Osteocyte (in vitro differentiated cells): ENCODE measurements at regions not wholly inside any gene's neighbourhood (a gene's known extent, or its start where the extent isn't known, plus 50 kb on each side); places are given as distances from the start of the nearest gene placed in this dataset.

Experiments
- DNase-seq: peaks from one replicate; pipeline ENCODE4 v3.0.0; 2021; ENCODE audit warnings: mixed read lengths; ENCODE audit not compliant: unreplicated experiment; ENCODE audit errors: extremely low spot score
- H3K27ac Mint-ChIP-seq: one replicate; pipeline ENCODE4 v1.8.0; 2021; ENCODE audit warnings: mild to moderate bottlenecking, mixed read lengths; ENCODE audit not compliant: unreplicated experiment
- H3K27me3 Mint-ChIP-seq: one replicate; pipeline ENCODE4 v1.8.0; 2021; ENCODE audit warnings: mixed read lengths; ENCODE audit not compliant: unreplicated experiment
- H3K36me3 Mint-ChIP-seq: one replicate; pipeline ENCODE4 v1.8.0; 2021; ENCODE audit warnings: mixed read lengths; ENCODE audit not compliant: unreplicated experiment
- H3K4me1 Mint-ChIP-seq: one replicate; pipeline ENCODE4 v1.8.0; 2021; ENCODE audit warnings: mixed read lengths; ENCODE audit not compliant: unreplicated experiment
- H3K4me3 Mint-ChIP-seq: one replicate; pipeline ENCODE4 v1.8.0; 2021; ENCODE audit warnings: mild to moderate bottlenecking, moderate library complexity, mixed read lengths; ENCODE audit not compliant: unreplicated experiment
- H3K9me3 Mint-ChIP-seq: one replicate; pipeline ENCODE4 v1.8.0; 2021; ENCODE audit warnings: mixed read lengths; ENCODE audit not compliant: unreplicated experiment
- TF ChIP-seq, protein P1 (sequence below): fragments of 200-600 bp; sonication (generic); IDR thresholded peaks from 2 replicates; pipeline ENCODE4 v1.5.0; 2021; ENCODE audit warnings: antibody characterized with exemption, mild to moderate bottlenecking, moderate library complexity

- Mint-ChIP-seq H3K27ac (no peak overlapping the region), H3K9me3 (no peaks in the 10 kb centered on the region), H3K27me3 (no peaks in the 10 kb centered on the region), H3K4me3 (no peak overlapping the region), H3K4me1 (peaks cover 15% of the 10 kb centered on the region), H3K36me3 (no peaks in the 10 kb centered on the region)
- TF ChIP-seq, protein P1, sequence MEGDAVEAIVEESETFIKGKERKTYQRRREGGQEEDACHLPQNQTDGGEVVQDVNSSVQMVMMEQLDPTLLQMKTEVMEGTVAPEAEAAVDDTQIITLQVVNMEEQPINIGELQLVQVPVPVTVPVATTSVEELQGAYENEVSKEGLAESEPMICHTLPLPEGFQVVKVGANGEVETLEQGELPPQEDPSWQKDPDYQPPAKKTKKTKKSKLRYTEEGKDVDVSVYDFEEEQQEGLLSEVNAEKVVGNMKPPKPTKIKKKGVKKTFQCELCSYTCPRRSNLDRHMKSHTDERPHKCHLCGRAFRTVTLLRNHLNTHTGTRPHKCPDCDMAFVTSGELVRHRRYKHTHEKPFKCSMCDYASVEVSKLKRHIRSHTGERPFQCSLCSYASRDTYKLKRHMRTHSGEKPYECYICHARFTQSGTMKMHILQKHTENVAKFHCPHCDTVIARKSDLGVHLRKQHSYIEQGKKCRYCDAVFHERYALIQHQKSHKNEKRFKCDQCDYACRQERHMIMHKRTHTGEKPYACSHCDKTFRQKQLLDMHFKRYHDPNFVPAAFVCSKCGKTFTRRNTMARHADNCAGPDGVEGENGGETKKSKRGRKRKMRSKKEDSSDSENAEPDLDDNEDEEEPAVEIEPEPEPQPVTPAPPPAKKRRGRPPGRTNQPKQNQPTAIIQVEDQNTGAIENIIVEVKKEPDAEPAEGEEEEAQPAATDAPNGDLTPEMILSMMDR: no peak
- no peak for DNase-seq
Measured at GRCh38 chr13:58977085-58977484, 1186.6 kb downstream of the DIAPH3 start.

GRCh38 chr13:58978331-58978730 is 1185.4 kb downstream of the DIAPH3 start:
- Mint-ChIP-seq H3K4me3 (no peak overlapping the region), H3K4me1 (peaks cover 15% of the 10 kb centered on the region), H3K27ac (no peak overlapping the region), H3K27me3 (no peaks in the 10 kb centered on the region), H3K36me3 (no peaks in the 10 kb centered on the region), H3K9me3 (peaks cover 5% of the 10 kb centered on the region)
- no peak for DNase-seq
- TF ChIP-seq, protein P1: no peak

DNA sequence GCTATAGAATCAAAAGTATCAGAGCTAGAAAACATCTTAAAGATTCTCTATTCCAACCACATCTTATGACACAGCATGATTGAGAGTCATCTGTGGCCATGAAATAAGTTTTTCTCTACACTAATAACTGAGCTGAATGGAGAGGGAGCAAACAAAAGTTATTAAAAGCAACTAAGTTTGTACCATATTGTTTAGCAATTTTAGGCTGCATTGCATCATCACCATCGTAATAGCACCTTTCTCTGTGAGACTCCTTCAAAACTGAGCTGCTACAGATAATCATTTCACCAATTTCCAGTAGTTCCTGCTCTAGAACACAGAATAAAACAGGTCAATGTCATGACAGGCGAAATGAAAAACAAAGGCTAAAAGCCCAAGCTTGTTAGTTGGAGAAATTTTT is 1183.9 kb downstream of the DIAPH3 start:
- Mint-ChIP-seq H3K4me1 (peaks cover 15% of the 10 kb centered on the region), H3K36me3 (peaks cover 1% of the 10 kb centered on the region), H3K27me3 (no peaks in the 10 kb centered on the region), H3K9me3 (peaks cover 9% of the 10 kb centered on the region), H3K4me3 (no peak overlapping the region), H3K27ac (no peak overlapping the region)
- DNase-seq: no peak
- TF ChIP-seq, protein P1: no peak

DNA sequence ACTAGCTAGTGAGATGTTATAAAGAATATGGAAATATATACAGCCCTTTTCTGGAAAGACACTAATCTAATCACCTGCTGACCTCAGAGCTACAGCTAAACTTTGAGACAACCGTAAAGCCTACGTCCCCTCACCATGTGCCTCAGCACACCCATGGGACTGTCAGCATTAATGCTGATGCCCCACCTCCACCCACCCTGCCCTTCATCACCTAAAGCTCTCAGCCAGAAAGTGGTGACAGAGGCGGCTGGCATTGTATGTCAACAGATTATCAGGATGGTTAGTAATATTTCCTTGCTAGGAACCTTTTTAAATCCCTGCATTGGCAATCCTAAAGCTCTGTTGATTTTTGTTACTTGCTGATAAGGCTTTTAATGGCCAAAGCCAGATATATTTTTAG is 1177.9 kb downstream of the DIAPH3 start:
- H3K4me3 Mint-ChIP-seq: no peak overlapping the region
- peaks cover 3% of the 10 kb centered on the region for H3K4me1 Mint-ChIP-seq
- no peak for DNase-seq
- H3K9me3 Mint-ChIP-seq: peaks cover 10% of the 10 kb centered on the region
- TF ChIP-seq, protein P1: no peak
- H3K27ac Mint-ChIP-seq: no peak overlapping the region
- no peaks in the 10 kb centered on the region for H3K27me3 Mint-ChIP-seq
- H3K36me3 Mint-ChIP-seq: peaks cover 2% of the 10 kb centered on the region

DNA sequence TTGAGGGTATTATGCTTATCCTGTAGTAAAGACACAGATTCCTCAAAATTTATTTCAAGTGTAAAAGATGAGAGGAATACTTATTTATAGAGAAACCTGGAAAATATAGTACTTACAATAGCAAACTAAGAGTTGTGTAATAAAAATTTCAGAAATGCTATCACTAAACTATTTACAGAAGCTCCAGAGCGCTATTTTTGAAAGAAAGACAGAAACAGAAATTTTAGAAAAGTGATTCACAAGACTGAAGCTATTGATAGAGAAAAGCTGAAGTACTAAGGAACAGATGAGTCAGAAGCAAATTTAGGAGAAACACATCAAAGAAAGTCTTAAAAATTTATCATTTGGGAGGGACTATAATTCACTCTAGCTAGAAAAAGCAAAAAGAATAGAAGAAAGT is 1174.2 kb downstream of the DIAPH3 start:
- DNase-seq: no peak
- Mint-ChIP-seq H3K9me3 (peaks cover 3% of the 10 kb centered on the region), H3K4me1 (peaks cover 9% of the 10 kb centered on the region), H3K4me3 (no peak overlapping the region), H3K27ac (no peak overlapping the region), H3K27me3 (no peaks in the 10 kb centered on the region), H3K36me3 (peaks cover 2% of the 10 kb centered on the region)
- TF ChIP-seq, protein P1: no peak
